ENCODE measurements at regions not wholly inside any gene's neighbourhood (a gene's known extent, or its start where the extent isn't known, plus 50 kb on each side); places are given as distances from the start of the nearest gene placed in this dataset.

- H4K8ac ChIP-seq (ENCODE audit: low read depth, low read length): no peak overlapping the region
- no peak overlapping the region for H2BK15ac ChIP-seq (replicated peaks; ENCODE audit: low read depth)
- H3K36me3 ChIP-seq (ENCODE audit: control insufficient read depth, insufficient read depth, low read length): no peaks in the 10 kb centered on the region
- H3K4ac ChIP-seq (ENCODE audit: low read depth, low read length): no peak overlapping the region
- H2BK120ac ChIP-seq (ENCODE audit: low read depth, low read length): no peak overlapping the region
- no peak overlapping the region for H4K5ac ChIP-seq (ENCODE audit: low read length)
- H3K27me3 ChIP-seq (ENCODE audit: insufficient read depth, low read length, poor library complexity): no peaks in the 10 kb centered on the region
- no CpG with 5 or more reads among the region's 2 CpGs for WGBS (ENCODE audit: extremely low coverage, insufficient coverage, low lambda C conversion rate)
- H2AK5ac ChIP-seq (ENCODE audit: low read length): no peak overlapping the region
- no peak overlapping the region for H2BK5ac ChIP-seq (ENCODE audit: low read length)
- H3K4me1 ChIP-seq (ENCODE audit: control insufficient read depth, low read depth, low read length): no peaks in the 10 kb centered on the region
- no peak overlapping the region for H3K23ac ChIP-seq (ENCODE audit: low read length)
- H3K4me2 ChIP-seq (ENCODE audit: low read length): no peak overlapping the region
- no peaks in the 10 kb centered on the region for H3K79me1 ChIP-seq (ENCODE audit: low read length)
- no peak overlapping the region for H3K56ac ChIP-seq (ENCODE audit: low read length)
- H3K79me2 ChIP-seq (ENCODE audit: control insufficient read depth, insufficient read depth, low read length): no peaks in the 10 kb centered on the region
- H3K9ac ChIP-seq (ENCODE audit: low read length): no peak overlapping the region
- DNase-seq: no peak
- H3K18ac ChIP-seq (ENCODE audit: low read length): no peak overlapping the region
- H3K4me3 ChIP-seq (ENCODE audit: low read length): no peak overlapping the region
- H3K27ac ChIP-seq (ENCODE audit: low read depth, low read length): no peak overlapping the region
Observed at GRCh38 chr6:50301307-50301706, 251.6 kb upstream of the DEFB112 start.

GRCh38 chr6:50305660-50306059 lies 255.9 kb upstream of the DEFB112 start:
- H3K4me2 ChIP-seq (ENCODE audit: low read length): no peak overlapping the region

GRCh38 chr6:50318536-50318935 lies 268.8 kb upstream of the DEFB112 start:
- Histone ChIP-seq H3K56ac (ENCODE audit: low read length) (no peak overlapping the region), H3K4me1 (ENCODE audit: control insufficient read depth, low read depth, low read length) (no peaks in the 10 kb centered on the region), H3K9ac (ENCODE audit: low read length) (no peak overlapping the region), H3K4me3 (ENCODE audit: low read length) (no peak overlapping the region), H4K8ac (ENCODE audit: low read depth, low read length) (no peak overlapping the region), H2BK120ac (ENCODE audit: low read depth, low read length) (no peak overlapping the region), H2BK5ac (ENCODE audit: low read length) (no peak overlapping the region), H3K18ac (ENCODE audit: low read length) (no peak overlapping the region), H3K79me2 (ENCODE audit: control insufficient read depth, insufficient read depth, low read length) (no peaks in the 10 kb centered on the region), H3K4ac (ENCODE audit: low read depth, low read length) (no peak overlapping the region), H3K79me1 (ENCODE audit: low read length) (no peaks in the 10 kb centered on the region), H3K36me3 (ENCODE audit: control insufficient read depth, insufficient read depth, low read length) (no peaks in the 10 kb centered on the region), H2BK15ac (replicated peaks; ENCODE audit: low read depth) (no peak overlapping the region), H3K23ac (ENCODE audit: low read length) (no peak overlapping the region), H3K27me3 (ENCODE audit: insufficient read depth, low read length, poor library complexity) (no peaks in the 10 kb centered on the region), H2AK5ac (ENCODE audit: low read length) (no peak overlapping the region), H3K27ac (ENCODE audit: low read depth, low read length) (no peak overlapping the region), H4K5ac (ENCODE audit: low read length) (no peak overlapping the region), H3K4me2 (ENCODE audit: low read length) (no peak overlapping the region)
- no peak for DNase-seq

More at GRCh38 chr6:50305660-50306059, 255.9 kb upstream of the DEFB112 start:
- H3K4me1 ChIP-seq (ENCODE audit: control insufficient read depth, low read depth, low read length): no peaks in the 10 kb centered on the region
- H3K79me1 ChIP-seq (ENCODE audit: low read length): no peaks in the 10 kb centered on the region
- H3K4ac ChIP-seq (ENCODE audit: low read depth, low read length): no peak overlapping the region
- H3K18ac ChIP-seq (ENCODE audit: low read length): no peak overlapping the region
- H3K27me3 ChIP-seq (ENCODE audit: insufficient read depth, low read length, poor library complexity): no peaks in the 10 kb centered on the region
- H3K36me3 ChIP-seq (ENCODE audit: control insufficient read depth, insufficient read depth, low read length): no peaks in the 10 kb centered on the region
- no peak overlapping the region for H2BK15ac ChIP-seq (replicated peaks; ENCODE audit: low read depth)
- H3K23ac ChIP-seq (ENCODE audit: low read length): no peak overlapping the region
- peak overlapping the region; percentile 45 for H2BK120ac ChIP-seq (ENCODE audit: low read depth, low read length)
- peak; percentile 54 for DNase-seq
- no peak overlapping the region for H2AK5ac ChIP-seq (ENCODE audit: low read length)
- no peaks in the 10 kb centered on the region for H3K79me2 ChIP-seq (ENCODE audit: control insufficient read depth, insufficient read depth, low read length)
- H3K56ac ChIP-seq (ENCODE audit: low read length): no peak overlapping the region
- no peak overlapping the region for H3K27ac ChIP-seq (ENCODE audit: low read depth, low read length)
- H4K8ac ChIP-seq (ENCODE audit: low read depth, low read length): no peak overlapping the region
- no peak overlapping the region for H3K4me3 ChIP-seq (ENCODE audit: low read length)
- H4K5ac ChIP-seq (ENCODE audit: low read length): no peak overlapping the region
- no peak overlapping the region for H3K9ac ChIP-seq (ENCODE audit: low read length)
- H2BK5ac ChIP-seq (ENCODE audit: low read length): no peak overlapping the region

- Histone ChIP-seq H3K79me2 (ENCODE audit: control insufficient read depth, insufficient read depth, low read length) (no peaks in the 10 kb centered on the region), H2AK5ac (ENCODE audit: low read length) (no peak overlapping the region), H3K4ac (ENCODE audit: low read depth, low read length) (no peak overlapping the region), H3K23ac (ENCODE audit: low read length) (no peak overlapping the region), H3K4me2 (ENCODE audit: low read length) (no peak overlapping the region), H3K4me1 (ENCODE audit: control insufficient read depth, low read depth, low read length) (no peaks in the 10 kb centered on the region), H2BK15ac (replicated peaks; ENCODE audit: low read depth) (no peak overlapping the region), H4K8ac (ENCODE audit: low read depth, low read length) (no peak overlapping the region), H3K36me3 (ENCODE audit: control insufficient read depth, insufficient read depth, low read length) (no peaks in the 10 kb centered on the region), H3K79me1 (ENCODE audit: low read length) (no peaks in the 10 kb centered on the region), H3K56ac (ENCODE audit: low read length) (no peak overlapping the region), H2BK5ac (ENCODE audit: low read length) (no peak overlapping the region), H4K5ac (ENCODE audit: low read length) (no peak overlapping the region), H3K27ac (ENCODE audit: low read depth, low read length) (no peak overlapping the region), H3K9ac (ENCODE audit: low read length) (no peak overlapping the region), H3K18ac (ENCODE audit: low read length) (no peak overlapping the region), H3K27me3 (ENCODE audit: insufficient read depth, low read length, poor library complexity) (no peaks in the 10 kb centered on the region), H2BK120ac (ENCODE audit: low read depth, low read length) (no peak overlapping the region), H3K4me3 (ENCODE audit: low read length) (no peak overlapping the region)
- no CpG with 5 or more reads among the region's 2 CpGs for WGBS (ENCODE audit: extremely low coverage, insufficient coverage, low lambda C conversion rate)
- DNase-seq: no peak
Observed at GRCh38 chr6:50330347-50330746, 280.6 kb upstream of the DEFB112 start.

GRCh38 chr6:50330963-50331362 lies 281.2 kb upstream of the DEFB112 start:
- Histone ChIP-seq H3K9ac (ENCODE audit: low read length) (no peak overlapping the region), H2BK15ac (replicated peaks; ENCODE audit: low read depth) (no peak overlapping the region), H3K4me1 (ENCODE audit: control insufficient read depth, low read depth, low read length) (no peaks in the 10 kb centered on the region), H3K79me2 (ENCODE audit: control insufficient read depth, insufficient read depth, low read length) (no peaks in the 10 kb centered on the region), H3K27me3 (ENCODE audit: insufficient read depth, low read length, poor library complexity) (no peaks in the 10 kb centered on the region), H3K56ac (ENCODE audit: low read length) (no peak overlapping the region), H3K18ac (ENCODE audit: low read length) (no peak overlapping the region), H2BK120ac (ENCODE audit: low read depth, low read length) (no peak overlapping the region), H2AK5ac (ENCODE audit: low read length) (no peak overlapping the region), H3K23ac (ENCODE audit: low read length) (no peak overlapping the region), H3K4me2 (ENCODE audit: low read length) (no peak overlapping the region), H2BK5ac (ENCODE audit: low read length) (no peak overlapping the region), H3K4me3 (ENCODE audit: low read length) (no peak overlapping the region), H3K4ac (ENCODE audit: low read depth, low read length) (no peak overlapping the region), H3K36me3 (ENCODE audit: control insufficient read depth, insufficient read depth, low read length) (no peaks in the 10 kb centered on the region), H3K27ac (ENCODE audit: low read depth, low read length) (no peak overlapping the region), H4K5ac (ENCODE audit: low read length) (no peak overlapping the region), H4K8ac (ENCODE audit: low read depth, low read length) (no peak overlapping the region), H3K79me1 (ENCODE audit: low read length) (no peaks in the 10 kb centered on the region)
- no CpG with 5 or more reads among the region's 3 CpGs for WGBS (ENCODE audit: extremely low coverage, insufficient coverage, low lambda C conversion rate)
- no peak for DNase-seq

GRCh38 chr6:50333696-50334095 lies 284.0 kb upstream of the DEFB112 start:
- H2BK15ac ChIP-seq (replicated peaks; ENCODE audit: low read depth): no peak overlapping the region
- no peak overlapping the region for H3K9ac ChIP-seq (ENCODE audit: low read length)
- no peak overlapping the region for H2AK5ac ChIP-seq (ENCODE audit: low read length)
- no peak for DNase-seq
- no peaks in the 10 kb centered on the region for H3K36me3 ChIP-seq (ENCODE audit: control insufficient read depth, insufficient read depth, low read length)
- no peak overlapping the region for H3K56ac ChIP-seq (ENCODE audit: low read length)
- H3K4me2 ChIP-seq (ENCODE audit: low read length): no peak overlapping the region
- no peak overlapping the region for H4K8ac ChIP-seq (ENCODE audit: low read depth, low read length)
- no peaks in the 10 kb centered on the region for H3K4me1 ChIP-seq (ENCODE audit: control insufficient read depth, low read depth, low read length)
- no peaks in the 10 kb centered on the region for H3K79me2 ChIP-seq (ENCODE audit: control insufficient read depth, insufficient read depth, low read length)
- no CpG with 5 or more reads among the region's 4 CpGs for WGBS (ENCODE audit: extremely low coverage, insufficient coverage, low lambda C conversion rate)
- H3K4me3 ChIP-seq (ENCODE audit: low read length): no peak overlapping the region
- no peak overlapping the region for H3K27ac ChIP-seq (ENCODE audit: low read depth, low read length)
- no peaks in the 10 kb centered on the region for H3K27me3 ChIP-seq (ENCODE audit: insufficient read depth, low read length, poor library complexity)
- H3K4ac ChIP-seq (ENCODE audit: low read depth, low read length): no peak overlapping the region
- no peak overlapping the region for H3K23ac ChIP-seq (ENCODE audit: low read length)
- no peak overlapping the region for H2BK5ac ChIP-seq (ENCODE audit: low read length)
- no peaks in the 10 kb centered on the region for H3K79me1 ChIP-seq (ENCODE audit: low read length)
- H2BK120ac ChIP-seq (ENCODE audit: low read depth, low read length): no peak overlapping the region
- H3K18ac ChIP-seq (ENCODE audit: low read length): no peak overlapping the region
- H4K5ac ChIP-seq (ENCODE audit: low read length): no peak overlapping the region

Data from mesendoderm (in vitro differentiated cells).